ENCODE measurements at regions not wholly inside any gene's neighbourhood (a gene's known extent, or its start where the extent isn't known, plus 50 kb on each side); places are given as distances from the start of the nearest gene placed in this dataset.

GRCh38 chr1:245079021-245079609 lies 75.7 kb upstream of the KIF26B start:
- Histone ChIP-seq H3K9me3 (ENCODE audit: control insufficient read depth, low read length) (no peaks in the 10 kb centered on the region), H3K4me3 (ENCODE audit: low read depth, low read length) (no peak overlapping the region), H3K36me3 (ENCODE audit: control insufficient read depth, insufficient read depth, low read length) (no peaks in the 10 kb centered on the region), H3K9ac (no peak overlapping the region), H2AFZ (no peak overlapping the region), H3K27ac (no peak overlapping the region), H3K4me1 (no peaks in the 10 kb centered on the region), H3K27me3 (ENCODE audit: control insufficient read depth, insufficient read depth, low read length) (no peaks in the 10 kb centered on the region), H3K79me2 (no peaks in the 10 kb centered on the region), H3K4me2 (ENCODE audit: low read length) (no peak overlapping the region)
- TF ChIP-seq CTCF (IDR thresholded peaks at IDR 0.05), result no peak

GRCh38 chr1:245074898-245075297 lies 79.9 kb upstream of the KIF26B start:
- TF ChIP-seq CTCF (IDR thresholded peaks at IDR 0.05), result no peak
- no peak overlapping the region for H3K4me2 ChIP-seq (ENCODE audit: low read length)
- H3K4me3 ChIP-seq (ENCODE audit: low read depth, low read length), result no peak overlapping the region
- no peak overlapping the region for H2AFZ ChIP-seq
- H3K27me3 ChIP-seq (ENCODE audit: control insufficient read depth, insufficient read depth, low read length), result no peaks in the 10 kb centered on the region
- no peaks in the 10 kb centered on the region for H3K79me2 ChIP-seq
- H3K9ac ChIP-seq, result no peak overlapping the region
- H3K36me3 ChIP-seq (ENCODE audit: control insufficient read depth, insufficient read depth, low read length), result no peaks in the 10 kb centered on the region
- no peaks in the 10 kb centered on the region for H3K9me3 ChIP-seq (ENCODE audit: control insufficient read depth, low read length)
- H3K4me1 ChIP-seq, result no peaks in the 10 kb centered on the region
- no peak overlapping the region for H3K27ac ChIP-seq

- Histone ChIP-seq H3K79me2 (no peaks in the 10 kb centered on the region), H3K9me3 (ENCODE audit: control insufficient read depth, low read length) (no peaks in the 10 kb centered on the region), H2AFZ (no peak overlapping the region), H3K4me3 (ENCODE audit: low read depth, low read length) (no peak overlapping the region), H3K4me1 (no peaks in the 10 kb centered on the region), H3K9ac (no peak overlapping the region), H3K4me2 (ENCODE audit: low read length) (no peak overlapping the region), H3K27ac (no peak overlapping the region), H3K27me3 (ENCODE audit: control insufficient read depth, insufficient read depth, low read length) (no peaks in the 10 kb centered on the region), H3K36me3 (ENCODE audit: control insufficient read depth, insufficient read depth, low read length) (no peaks in the 10 kb centered on the region)
- no peak for TF ChIP-seq CTCF (IDR thresholded peaks at IDR 0.05)
These were observed 80.5 kb upstream of the KIF26B start for GRCh38 chr1:245074232-245074747.

GRCh38 chr1:245070836-245071615 lies 83.8 kb upstream of the KIF26B start:
- no peaks in the 10 kb centered on the region for H3K4me1 ChIP-seq
- H3K4me2 ChIP-seq (ENCODE audit: low read length), result no peak overlapping the region
- H3K79me2 ChIP-seq, result no peaks in the 10 kb centered on the region
- H3K27ac ChIP-seq, result no peak overlapping the region
- no peak overlapping the region for H2AFZ ChIP-seq
- H3K27me3 ChIP-seq (ENCODE audit: control insufficient read depth, insufficient read depth, low read length), result no peaks in the 10 kb centered on the region
- TF ChIP-seq CTCF (IDR thresholded peaks at IDR 0.05), result no peak
- H3K4me3 ChIP-seq (ENCODE audit: low read depth, low read length), result no peak overlapping the region
- no peaks in the 10 kb centered on the region for H3K9me3 ChIP-seq (ENCODE audit: control insufficient read depth, low read length)
- no peaks in the 10 kb centered on the region for H3K36me3 ChIP-seq (ENCODE audit: control insufficient read depth, insufficient read depth, low read length)
- no peak overlapping the region for H3K9ac ChIP-seq

All from parathyroid adenoma (tissue), 2 donors.